WERI-Rb-1 (cell line): ENCODE measurements at regions not wholly inside any gene's neighbourhood (a gene's known extent, or its start where the extent isn't known, plus 50 kb on each side); places are given as distances from the start of the nearest gene placed in this dataset.

Experiments used
- DNase-seq: peaks from one replicate; pipeline ENCODE4 v3.0.0-alpha.2; 2020
- H3K27ac ChIP-seq: fragments of 250-450 bp; sonication (Bioruptor Pico); 2 replicates; pipeline ENCODE4 v1.5.1; 2020; ENCODE audit warnings: mild to moderate bottlenecking, moderate library complexity
- H3K27me3 ChIP-seq: fragments of 250-450 bp; sonication (Bioruptor Pico); 2 replicates; pipeline ENCODE4 v1.5.1; 2021; ENCODE audit warnings: mild to moderate bottlenecking, low read depth, moderate library complexity; ENCODE audit not compliant: insufficient read depth, severe bottlenecking
- H3K36me3 ChIP-seq: fragments of 250-450 bp; sonication (Bioruptor Pico); 2 replicates; pipeline ENCODE4 v1.5.1; 2020; ENCODE audit warnings: mild to moderate bottlenecking, moderate library complexity
- H3K4me3 ChIP-seq: 2 replicates; pipeline ENCODE4 v1.5.1; 2011; ENCODE audit warnings: low read depth, mild to moderate bottlenecking, control low read depth, low read length
- H3K9me3 ChIP-seq: fragments of 250-450 bp; sonication (Bioruptor Pico); 2 replicates; pipeline ENCODE4 v1.5.1; 2021; ENCODE audit warnings: mild to moderate bottlenecking, moderate library complexity; ENCODE audit not compliant: severe bottlenecking
- TF ChIP-seq, protein P1 (sequence below): IDR thresholded peaks from 2 replicates; pipeline ENCODE4 v1.5.1; 2011; ENCODE audit warnings: low read depth, mild to moderate bottlenecking, control low read depth, inconsistent platforms, low read length

DNA sequence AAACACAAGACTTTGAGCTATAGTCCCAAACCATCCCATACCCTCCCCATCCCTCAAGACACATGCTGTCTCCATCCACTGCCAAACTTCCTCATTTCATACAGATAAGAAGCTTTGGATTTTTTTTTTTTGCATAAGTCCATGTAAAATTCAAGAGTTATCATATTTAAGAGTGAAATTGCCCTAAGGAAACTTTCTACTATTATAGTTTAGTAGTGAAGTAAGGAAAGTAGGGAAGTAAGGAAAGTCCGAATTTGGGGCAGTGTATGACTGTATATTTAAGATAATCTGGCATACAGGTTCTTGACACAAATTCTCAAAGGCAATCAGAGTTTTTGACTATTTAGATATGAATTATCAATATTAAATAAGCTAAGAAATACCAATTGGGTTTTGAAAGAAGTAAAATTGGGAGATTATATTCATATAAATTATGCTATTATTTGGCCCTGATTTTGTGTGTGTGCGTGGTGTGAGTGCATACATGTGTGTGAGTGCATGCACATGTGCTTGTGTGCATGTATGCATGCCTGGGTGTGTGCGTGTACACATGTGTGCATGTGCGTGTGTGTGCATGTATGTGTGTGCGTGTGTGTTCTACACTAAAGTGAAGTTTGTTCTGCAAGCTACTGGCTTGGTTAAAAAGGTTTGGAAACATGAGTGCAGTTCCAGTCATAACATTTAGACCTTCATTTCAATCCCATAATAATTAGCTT, 83.6 kb upstream of the MBNL1 start:
- Histone ChIP-seq H3K9me3 (no peaks in the 10 kb centered on the region), H3K36me3 (no peaks in the 10 kb centered on the region), H3K27ac (no peak overlapping the region), H3K4me3 (no peak overlapping the region), H3K27me3 (peaks cover 47% of the 10 kb centered on the region)
- DNase-seq, result no peak
- TF ChIP-seq, protein P1, sequence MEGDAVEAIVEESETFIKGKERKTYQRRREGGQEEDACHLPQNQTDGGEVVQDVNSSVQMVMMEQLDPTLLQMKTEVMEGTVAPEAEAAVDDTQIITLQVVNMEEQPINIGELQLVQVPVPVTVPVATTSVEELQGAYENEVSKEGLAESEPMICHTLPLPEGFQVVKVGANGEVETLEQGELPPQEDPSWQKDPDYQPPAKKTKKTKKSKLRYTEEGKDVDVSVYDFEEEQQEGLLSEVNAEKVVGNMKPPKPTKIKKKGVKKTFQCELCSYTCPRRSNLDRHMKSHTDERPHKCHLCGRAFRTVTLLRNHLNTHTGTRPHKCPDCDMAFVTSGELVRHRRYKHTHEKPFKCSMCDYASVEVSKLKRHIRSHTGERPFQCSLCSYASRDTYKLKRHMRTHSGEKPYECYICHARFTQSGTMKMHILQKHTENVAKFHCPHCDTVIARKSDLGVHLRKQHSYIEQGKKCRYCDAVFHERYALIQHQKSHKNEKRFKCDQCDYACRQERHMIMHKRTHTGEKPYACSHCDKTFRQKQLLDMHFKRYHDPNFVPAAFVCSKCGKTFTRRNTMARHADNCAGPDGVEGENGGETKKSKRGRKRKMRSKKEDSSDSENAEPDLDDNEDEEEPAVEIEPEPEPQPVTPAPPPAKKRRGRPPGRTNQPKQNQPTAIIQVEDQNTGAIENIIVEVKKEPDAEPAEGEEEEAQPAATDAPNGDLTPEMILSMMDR, result no peak

- DNase-seq, result no peak
- Histone ChIP-seq H3K27me3 (peaks cover 54% of the 10 kb centered on the region), H3K9me3 (no peaks in the 10 kb centered on the region), H3K27ac (no peak overlapping the region), H3K4me3 (no peak overlapping the region), H3K36me3 (no peaks in the 10 kb centered on the region)
- TF ChIP-seq, protein P1, result no peak
Measured at GRCh38 chr3:152185891-152186630, 82.7 kb upstream of the MBNL1 start.

DNA sequence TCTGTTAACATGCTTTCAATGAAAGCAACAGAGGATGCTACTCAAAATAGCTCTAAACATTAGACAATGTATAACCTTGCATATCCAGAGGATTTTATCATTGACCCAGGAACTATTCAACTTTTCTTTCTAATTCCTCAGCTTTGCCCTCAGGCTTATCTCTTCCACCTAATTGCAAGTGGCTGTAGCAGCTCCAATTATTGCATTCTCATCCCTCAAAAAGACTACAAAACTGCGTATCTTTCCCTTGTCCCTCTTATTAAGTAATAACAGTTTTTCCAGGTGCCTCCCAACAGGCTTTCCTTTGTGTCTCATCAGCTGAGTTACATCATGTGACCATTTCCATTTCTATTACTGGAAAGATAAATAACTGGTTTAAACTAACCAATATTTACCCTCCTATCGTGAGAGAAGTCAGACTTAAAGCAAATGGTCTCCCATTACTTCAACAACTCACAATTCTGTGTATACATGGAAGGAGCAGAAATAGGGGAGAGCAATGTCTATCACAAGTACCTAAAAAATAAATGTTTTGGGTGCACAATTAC, 78.0 kb upstream of the MBNL1 start:
- Histone ChIP-seq H3K36me3 (no peaks in the 10 kb centered on the region), H3K4me3 (no peak overlapping the region), H3K27me3 (peaks cover 46% of the 10 kb centered on the region), H3K27ac (no peak overlapping the region), H3K9me3 (no peaks in the 10 kb centered on the region)
- DNase-seq, result no peak
- TF ChIP-seq, protein P1, result no peak

DNA sequence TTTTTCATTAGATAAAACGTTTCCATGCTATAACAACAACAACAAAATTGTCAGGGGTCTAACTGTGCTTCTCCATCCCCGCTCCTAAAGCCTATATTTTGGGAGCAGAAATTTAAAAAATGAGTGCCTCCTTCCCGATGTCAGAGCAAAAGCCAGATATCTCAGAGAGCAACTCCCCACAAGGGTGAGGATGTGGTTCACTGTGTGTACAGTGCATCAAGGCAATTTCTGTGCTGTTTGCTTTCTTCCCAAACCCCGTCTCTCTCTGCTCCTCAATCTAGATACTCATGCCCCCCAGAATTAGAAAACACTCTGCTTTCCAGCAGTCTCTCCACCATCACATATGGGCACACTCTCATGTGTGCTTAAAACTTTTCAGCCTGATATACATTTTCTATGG, 76.7 kb upstream of the MBNL1 start:
- no peak for DNase-seq
- H3K27ac ChIP-seq, result no peak overlapping the region
- no peaks in the 10 kb centered on the region for H3K36me3 ChIP-seq
- no peaks in the 10 kb centered on the region for H3K9me3 ChIP-seq
- H3K27me3 ChIP-seq, result peaks cover 34% of the 10 kb centered on the region
- no peak overlapping the region for H3K4me3 ChIP-seq
- TF ChIP-seq, protein P1, result no peak

DNA sequence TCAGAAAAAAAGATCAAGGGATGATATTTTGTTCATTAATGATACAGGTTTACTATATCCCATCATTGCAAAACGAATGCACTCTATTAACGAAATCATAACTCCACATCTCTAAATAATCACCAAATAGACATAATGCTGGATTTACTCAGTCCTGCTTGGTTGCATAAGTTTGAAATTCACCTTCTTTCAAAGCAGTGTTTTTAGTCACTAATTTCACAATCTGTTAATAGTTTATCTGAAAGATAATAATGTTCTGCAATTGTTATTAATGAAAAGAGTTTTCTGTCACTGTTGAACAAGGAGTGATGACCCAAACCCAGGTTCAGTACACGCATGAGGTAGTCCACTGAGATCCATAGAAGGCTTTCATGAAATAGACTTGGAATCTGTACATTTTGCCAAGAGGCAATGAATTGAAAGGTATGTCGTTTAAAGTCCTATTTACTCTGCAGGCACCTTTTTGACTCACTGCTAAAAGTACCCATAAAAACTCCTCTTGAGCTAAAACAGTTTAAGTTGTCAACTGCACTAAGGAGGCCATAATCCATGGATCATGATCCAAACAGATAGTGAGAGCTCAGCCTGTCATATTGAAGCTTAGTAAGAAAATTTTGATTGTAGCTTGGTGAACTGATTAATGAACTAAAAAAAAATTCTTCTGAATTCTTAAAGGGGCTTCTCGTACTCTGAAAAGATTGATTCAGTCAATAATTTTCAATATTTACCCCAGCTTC, 75.6 kb upstream of the MBNL1 start:
- Histone ChIP-seq H3K36me3 (no peaks in the 10 kb centered on the region), H3K27me3 (peaks cover 33% of the 10 kb centered on the region), H3K4me3 (no peak overlapping the region), H3K27ac (no peak overlapping the region), H3K9me3 (no peaks in the 10 kb centered on the region)
- TF ChIP-seq, protein P1, result no peak
- no peak for DNase-seq
